MM.1S (cell line): ENCODE measurements at regions not wholly inside any gene's neighbourhood (a gene's known extent, or its start where the extent isn't known, plus 50 kb on each side); places are given as distances from the start of the nearest gene placed in this dataset.

Experiments
- DNase-seq: peaks from one replicate; pipeline ENCODE4 v3.0.0-alpha.2; 2015
- H2AFZ ChIP-seq: fragments of 300-600 bp; sonication (generic); 2 replicates; pipeline ENCODE4 v1.6.0; 2016; ENCODE audit warnings: antibody characterized with exemption, low read length
- H3F3A ChIP-seq: fragments of 300-600 bp; sonication (generic); 2 replicates; pipeline ENCODE4 v1.6.1; 2016; ENCODE audit warnings: mild to moderate bottlenecking, antibody characterized with exemption, low read length, moderate library complexity, mixed read lengths; ENCODE audit not compliant: insufficient read depth
- H3K27ac ChIP-seq: fragments of 300-600 bp; sonication (generic); 2 replicates; pipeline ENCODE4 v1.5.1; 2016; ENCODE audit warnings: mild to moderate bottlenecking, low read length
- H3K27me3 ChIP-seq: fragments of 300-600 bp; sonication (generic); replicated peaks from 2 replicates; pipeline ENCODE4 v1.6.0; 2016; ENCODE audit warnings: low read length; ENCODE audit not compliant: insufficient read depth
- H3K36me3 ChIP-seq: fragments of 300-600 bp; sonication (generic); replicated peaks from 2 replicates; pipeline ENCODE4 v1.6.1; 2016; ENCODE audit warnings: mild to moderate bottlenecking, low read length, mixed read lengths; ENCODE audit not compliant: insufficient read depth
- H3K4me1 ChIP-seq: fragments of 300-600 bp; sonication (generic); 2 replicates; pipeline ENCODE4 v1.6.1; 2016; ENCODE audit warnings: low read length, mixed read lengths
- H3K4me2 ChIP-seq: fragments of 300-600 bp; sonication (generic); 2 replicates; pipeline ENCODE4 v1.6.0; 2016; ENCODE audit warnings: low read depth, low read length
- H3K4me3 ChIP-seq: fragments of 300-600 bp; sonication (generic); 2 replicates; pipeline ENCODE4 v1.5.1; 2016; ENCODE audit warnings: low read length, mixed read lengths
- H3K79me2 ChIP-seq: fragments of 300-600 bp; sonication (generic); 2 replicates; pipeline ENCODE4 v1.6.1; 2016; ENCODE audit warnings: mixed run types, low read length, mixed read lengths
- H3K9ac ChIP-seq: fragments of 300-600 bp; sonication (generic); 2 replicates; pipeline ENCODE4 v1.6.1; 2016; ENCODE audit warnings: low read length, mixed read lengths
- H3K9me2 ChIP-seq: fragments of 300-600 bp; sonication (generic); replicated peaks from 2 replicates; pipeline ENCODE4 v1.6.1; 2016; ENCODE audit warnings: mild to moderate bottlenecking, low read length, mixed read lengths; ENCODE audit not compliant: insufficient read depth
- H3K9me3 ChIP-seq: fragments of 300-600 bp; sonication (generic); replicated peaks from 2 replicates; pipeline ENCODE4 v1.6.1; 2016; ENCODE audit warnings: mild to moderate bottlenecking, low read length, mixed read lengths; ENCODE audit not compliant: insufficient read depth
- H4K20me1 ChIP-seq: fragments of 300-600 bp; sonication (generic); 2 replicates; pipeline ENCODE4 v1.6.1; 2016; ENCODE audit warnings: mild to moderate bottlenecking, low read length, moderate library complexity, mixed read lengths; ENCODE audit not compliant: insufficient read depth
- CTCF ChIP-seq: fragments of 300-600 bp; sonication (generic); IDR thresholded peaks from 2 replicates; pipeline ENCODE4 v1.5.1; 2016; ENCODE audit warnings: antibody characterized with exemption, low read length, mixed read lengths
- EZH2 ChIP-seq: fragments of 300-600 bp; sonication (generic); optimal IDR thresholded peaks from 2 replicates; pipeline ENCODE3; 2017; ENCODE audit warnings: low read depth, mild to moderate bottlenecking, antibody characterized with exemption, low read length, mixed read lengths
- EZH2phosphoT487 ChIP-seq: fragments of 300-600 bp; sonication (generic); IDR thresholded peaks from 2 replicates; pipeline ENCODE4 v1.6.1; 2018; ENCODE audit warnings: antibody characterized with exemption, low read length

- no peak for DNase-seq
- H3F3A ChIP-seq = no peaks in the 10 kb centered on the region
- H3K9me2 ChIP-seq = no peaks in the 10 kb centered on the region
- no peaks in the 10 kb centered on the region for H3K27me3 ChIP-seq
- no peak overlapping the region for H3K4me3 ChIP-seq
- H3K4me2 ChIP-seq = no peak overlapping the region
- H3K36me3 ChIP-seq = no peaks in the 10 kb centered on the region
- no peaks in the 10 kb centered on the region for H3K4me1 ChIP-seq
- H3K27ac ChIP-seq = no peak overlapping the region
- no peaks in the 10 kb centered on the region for H3K79me2 ChIP-seq
- no peak for TF ChIP-seq EZH2
- TF ChIP-seq CTCF = no peak
- no peak for TF ChIP-seq EZH2phosphoT487
- H3K9ac ChIP-seq = no peak overlapping the region
- H3K9me3 ChIP-seq = no peaks in the 10 kb centered on the region
- no peaks in the 10 kb centered on the region for H4K20me1 ChIP-seq
- H2AFZ ChIP-seq = no peak overlapping the region
These were observed 87.9 kb downstream of the ATPSCKMT start for GRCh38 chr5:10161778-10162177.

- no peak overlapping the region for H3K4me3 ChIP-seq
- TF ChIP-seq CTCF (no peak), EZH2phosphoT487 (no peak), EZH2 (no peak)
- H3K27ac ChIP-seq = no peak overlapping the region
- no peak for DNase-seq
- no peaks in the 10 kb centered on the region for H4K20me1 ChIP-seq
- H3K27me3 ChIP-seq = no peaks in the 10 kb centered on the region
- no peak overlapping the region for H3K4me2 ChIP-seq
- no peaks in the 10 kb centered on the region for H3K4me1 ChIP-seq
- no peaks in the 10 kb centered on the region for H3K9me3 ChIP-seq
- H3K9me2 ChIP-seq = no peaks in the 10 kb centered on the region
- H3K9ac ChIP-seq = no peak overlapping the region
- H3F3A ChIP-seq = no peaks in the 10 kb centered on the region
- H2AFZ ChIP-seq = no peak overlapping the region
- no peaks in the 10 kb centered on the region for H3K36me3 ChIP-seq
- no peaks in the 10 kb centered on the region for H3K79me2 ChIP-seq
These were observed 89.4 kb downstream of the ATPSCKMT start for GRCh38 chr5:10160241-10160640.

DNA sequence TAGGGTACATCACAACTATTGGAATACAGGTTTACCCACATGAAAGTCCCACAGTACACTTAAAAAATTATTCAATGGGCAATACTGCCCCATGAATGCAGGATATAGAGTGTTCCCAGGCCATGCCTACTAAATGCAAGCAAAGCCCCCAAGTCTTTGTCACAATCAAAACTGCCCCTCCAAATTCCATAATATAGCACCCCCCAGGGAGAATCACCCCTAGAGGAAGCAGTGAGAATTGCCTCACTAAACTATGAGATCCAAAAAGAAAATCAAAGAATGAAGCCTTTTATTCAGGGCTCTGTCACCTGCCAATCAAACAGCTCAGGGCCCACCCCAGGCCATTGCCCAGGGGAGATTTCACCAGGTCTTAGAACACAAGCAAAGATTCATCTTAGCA is 90.8 kb downstream of the ATPSCKMT start:
- no peaks in the 10 kb centered on the region for H3K36me3 ChIP-seq
- H3K4me3 ChIP-seq = no peak overlapping the region
- H3F3A ChIP-seq = no peaks in the 10 kb centered on the region
- H3K4me1 ChIP-seq = no peaks in the 10 kb centered on the region
- no peak for TF ChIP-seq CTCF
- no peak for TF ChIP-seq EZH2phosphoT487
- TF ChIP-seq EZH2 = no peak
- no peaks in the 10 kb centered on the region for H3K79me2 ChIP-seq
- no peaks in the 10 kb centered on the region for H3K9me3 ChIP-seq
- H3K9me2 ChIP-seq = no peaks in the 10 kb centered on the region
- no peak overlapping the region for H3K9ac ChIP-seq
- no peaks in the 10 kb centered on the region for H3K27me3 ChIP-seq
- H3K27ac ChIP-seq = no peak overlapping the region
- no peak for DNase-seq
- H4K20me1 ChIP-seq = no peaks in the 10 kb centered on the region
- no peak overlapping the region for H3K4me2 ChIP-seq
- no peak overlapping the region for H2AFZ ChIP-seq
